D341Med (cell line): ENCODE measurements at regions not wholly inside any gene's neighbourhood (a gene's known extent, or its start where the extent isn't known, plus 50 kb on each side); places are given as distances from the start of the nearest gene placed in this dataset.
A peak's percentile ranks its signal among the peaks of the same experiment; 100 is the strongest.
"Not testable (repeated sequence)": the region's sequence is repeated elsewhere in the genome, so short reads cannot be mapped to it uniquely, and the experiment has no call there.

ENCODE experiments used
- DNase-seq: peaks from one replicate; pipeline ENCODE4 v3.0.0; 2012; ENCODE audit warnings: low spot score

DNA sequence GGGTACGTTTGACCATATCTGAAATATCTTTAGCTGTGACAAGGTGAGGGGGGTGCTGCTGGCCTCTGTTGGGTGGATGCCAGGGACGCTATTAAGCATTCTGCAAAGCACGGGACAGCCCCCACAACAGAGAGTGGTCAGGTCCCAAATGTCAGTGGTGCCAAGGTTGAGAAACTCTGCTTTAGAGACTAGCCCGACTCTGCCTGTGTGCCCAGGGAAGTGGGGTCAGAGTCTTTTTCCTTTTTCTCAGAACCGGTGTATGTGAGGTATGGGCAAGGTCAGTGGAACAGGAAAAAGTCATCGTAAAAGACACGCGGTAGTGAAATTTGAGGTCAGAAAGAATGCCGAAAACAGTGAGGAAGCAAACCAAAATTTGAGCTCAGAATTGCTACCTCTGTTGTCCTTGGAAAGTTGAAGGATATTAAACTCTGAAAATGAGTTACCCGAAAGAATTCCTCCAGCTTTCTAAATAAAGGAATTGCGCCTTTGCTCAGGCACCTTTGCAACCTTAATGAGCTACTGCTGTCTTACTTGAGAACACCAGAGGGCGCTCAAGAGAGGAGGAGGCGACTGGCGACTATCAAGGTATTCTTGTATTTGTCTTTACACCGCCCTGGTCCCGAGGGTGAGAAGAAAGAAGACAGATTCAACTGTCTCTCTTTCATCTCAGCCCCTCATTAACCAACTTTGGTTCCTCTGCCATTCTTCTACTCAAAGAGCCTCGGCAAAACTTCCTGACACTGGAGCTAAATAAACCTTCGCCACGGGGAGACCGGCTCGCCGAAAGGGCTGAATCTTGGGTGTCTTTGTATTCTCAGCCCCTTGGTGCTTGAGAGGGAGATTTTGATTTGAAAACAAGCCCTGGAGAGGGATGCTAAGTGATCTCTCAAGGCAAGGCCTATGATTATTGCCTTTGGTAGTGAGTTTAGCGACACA lies 85.4 kb upstream of the OLIG2 start:
- DNase-seq, result peak; percentile 75

DNA sequence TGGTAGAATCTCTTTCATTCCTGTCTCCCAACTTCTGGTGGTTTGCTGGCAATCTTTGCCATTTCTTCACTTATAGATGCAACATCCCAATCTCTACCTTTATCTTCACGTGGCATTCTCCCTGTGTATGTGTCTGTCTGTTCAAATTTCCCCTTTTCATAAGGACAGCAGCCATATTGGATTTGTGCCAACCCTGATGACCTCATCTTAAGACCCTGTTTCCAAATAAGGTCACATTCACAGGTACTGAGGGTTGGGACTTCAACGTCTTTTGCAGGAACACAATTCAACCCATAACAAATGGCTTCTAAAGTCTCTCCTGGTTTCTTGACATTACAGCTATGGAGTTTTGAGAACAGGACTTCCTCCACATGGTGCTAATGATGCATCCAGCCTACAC lies 84.5 kb upstream of the OLIG2 start:
- no peak for DNase-seq

DNA sequence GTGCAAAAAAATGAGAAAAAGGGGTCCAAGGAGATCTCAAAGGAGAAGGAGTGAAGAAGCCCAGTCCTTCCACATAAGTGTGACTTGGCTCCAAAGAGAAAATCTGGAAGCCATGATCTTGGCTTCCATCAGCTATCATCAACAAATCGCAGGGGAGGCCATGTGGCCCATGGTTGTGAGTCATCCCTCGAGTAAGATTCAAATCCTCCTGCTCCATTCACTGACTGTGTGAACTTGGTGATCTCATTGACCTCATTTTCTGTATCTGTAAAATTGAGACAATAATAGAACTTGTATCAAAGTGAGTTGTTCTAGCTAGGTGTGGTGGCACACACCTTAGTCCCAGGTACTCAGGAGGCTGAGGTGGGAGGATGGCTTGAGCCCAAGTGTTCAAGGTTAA lies 79.1 kb upstream of the OLIG2 start:
- no peak for DNase-seq

DNA sequence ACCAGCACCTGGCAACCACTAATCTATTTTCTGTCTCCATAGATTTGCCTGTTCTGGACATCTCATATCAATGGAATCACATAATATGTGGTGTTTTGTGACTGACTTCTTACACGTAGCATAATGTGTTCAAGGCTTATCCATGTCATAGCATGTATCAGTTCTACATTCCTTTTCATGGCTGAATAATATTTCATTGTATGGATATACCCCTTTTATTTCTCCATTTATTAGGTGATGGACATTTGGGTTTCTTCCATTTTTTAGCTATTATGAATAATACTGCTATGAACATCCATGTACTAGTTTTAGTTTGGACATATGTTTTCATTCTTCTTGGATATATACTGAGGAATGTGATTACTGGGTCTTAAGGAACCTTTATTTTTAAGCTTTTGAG lies 78.0 kb upstream of the OLIG2 start:
- DNase-seq, result no peak

DNA sequence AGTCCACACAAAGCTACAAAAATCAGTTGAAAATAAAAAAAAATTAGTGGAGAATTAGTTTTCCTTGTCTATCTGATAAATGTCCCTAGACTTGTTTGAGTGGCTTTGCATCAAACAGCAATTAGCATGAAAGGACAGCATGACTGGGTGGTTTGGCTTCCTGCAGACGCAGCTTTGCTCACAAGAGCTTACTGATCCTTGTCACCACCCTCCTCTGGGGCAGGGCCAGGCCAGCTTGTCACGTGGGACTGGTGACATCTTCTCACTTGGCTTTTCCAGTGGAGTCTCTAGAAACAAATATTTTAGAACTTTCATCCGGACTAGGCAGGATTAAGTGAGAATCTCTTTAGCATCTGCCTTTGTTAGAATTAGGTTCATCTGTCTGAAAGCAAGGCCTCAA lies 76.0 kb upstream of the OLIG2 start:
- DNase-seq, result no peak

DNA sequence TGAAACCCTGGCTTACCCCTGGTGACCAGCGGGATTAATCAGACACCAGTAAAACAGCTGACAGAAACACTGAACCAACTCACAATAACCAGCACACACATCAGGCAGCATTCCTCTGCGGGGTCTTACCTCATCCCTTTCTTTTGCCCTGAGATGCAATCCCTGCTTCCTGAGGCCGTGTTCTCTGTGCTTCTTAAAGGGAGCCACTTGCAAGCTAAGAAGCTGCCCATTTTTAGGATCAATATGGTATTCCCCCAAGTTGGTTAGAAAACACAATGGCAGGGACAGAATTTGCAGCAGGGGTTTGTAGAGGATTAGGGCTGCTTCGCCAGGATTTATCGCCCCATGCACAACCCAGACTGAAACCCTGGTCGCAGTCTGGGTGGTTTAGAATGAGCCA lies 74.7 kb upstream of the OLIG2 start:
- DNase-seq, result no peak

DNA sequence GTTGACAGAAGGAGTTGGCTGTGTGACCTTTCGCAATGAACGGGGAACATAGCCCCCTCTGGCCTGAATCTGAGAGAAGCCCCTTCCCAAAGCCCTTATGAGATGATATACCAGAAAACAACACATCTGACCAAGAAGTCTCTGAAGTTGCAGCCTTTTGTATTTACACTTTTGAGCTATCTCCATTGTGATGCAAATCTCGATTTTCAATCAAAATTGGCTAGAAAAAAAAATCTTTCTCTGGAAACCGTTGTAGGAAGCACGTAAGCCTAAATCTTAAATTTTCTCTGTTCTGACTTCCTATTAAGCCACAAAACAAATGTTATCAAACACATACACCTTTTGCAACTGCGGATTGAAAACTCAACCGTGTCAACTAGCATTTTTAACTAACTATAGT lies 71.4 kb upstream of the OLIG2 start:
- no peak for DNase-seq

DNA sequence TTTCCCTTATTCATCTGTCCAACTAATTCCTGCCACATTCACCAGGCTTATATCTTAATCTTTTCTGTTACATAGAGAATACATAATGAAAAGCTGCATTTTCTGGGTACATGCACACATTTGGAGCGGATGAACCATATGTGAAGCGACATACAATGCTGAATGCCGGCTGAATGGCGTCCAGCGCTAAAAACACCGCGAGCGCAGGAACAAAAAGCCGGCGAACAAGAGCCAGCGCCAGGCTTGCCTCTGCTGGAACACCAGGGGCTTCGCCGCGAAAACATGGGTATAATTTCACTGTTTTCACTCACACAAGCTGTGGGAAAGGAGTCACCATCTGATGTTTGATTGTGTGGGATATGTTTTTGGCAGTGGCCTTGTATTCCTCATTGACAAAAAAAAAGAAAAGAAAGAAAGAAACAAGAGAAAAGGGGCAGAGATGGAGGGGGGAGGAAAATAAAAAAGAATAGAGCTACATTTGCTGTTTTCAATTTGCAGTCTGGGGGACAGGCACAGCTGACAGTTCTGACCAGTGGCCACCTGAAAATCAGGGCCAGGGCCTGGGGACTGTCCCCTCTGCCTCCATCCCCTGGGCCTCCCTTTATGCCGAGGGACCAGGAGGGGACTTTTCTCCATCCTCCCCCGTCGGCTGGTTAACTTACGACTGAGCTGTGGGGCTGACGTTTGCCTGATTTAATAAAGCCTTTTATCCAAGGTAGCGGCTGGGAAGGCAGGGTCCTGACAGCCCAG lies 70.2 kb upstream of the OLIG2 start:
- no peak for DNase-seq

DNA sequence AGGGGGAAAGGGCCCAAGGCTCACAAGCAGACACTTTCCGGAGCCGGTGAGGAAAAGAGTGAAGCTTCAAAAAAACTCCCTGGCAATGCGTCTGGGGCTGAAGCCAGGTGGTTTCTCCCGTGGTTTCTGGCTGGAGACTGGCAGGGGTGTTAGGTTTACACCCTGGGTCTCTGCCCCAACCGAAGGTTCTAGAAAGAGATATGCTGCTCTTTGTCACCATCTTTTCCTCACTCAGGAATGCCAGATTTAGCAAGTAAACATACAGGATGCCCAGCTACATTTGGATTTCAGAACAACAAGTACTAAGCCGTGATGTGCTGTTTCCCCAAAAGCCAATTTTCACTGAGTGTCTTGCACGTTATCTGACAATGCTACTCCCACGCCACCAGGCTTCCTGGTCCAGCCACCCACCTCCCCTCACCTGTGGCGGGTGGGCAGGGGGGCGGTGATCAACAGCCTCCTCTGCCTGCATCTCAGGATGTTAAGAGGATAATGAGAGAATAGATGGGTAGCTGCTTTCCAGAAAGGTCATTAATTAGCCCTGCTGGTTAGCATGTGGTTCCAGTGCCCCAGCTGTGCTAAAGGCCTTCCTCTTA lies 69.6 kb upstream of the OLIG2 start:
- DNase-seq, result no peak

DNA sequence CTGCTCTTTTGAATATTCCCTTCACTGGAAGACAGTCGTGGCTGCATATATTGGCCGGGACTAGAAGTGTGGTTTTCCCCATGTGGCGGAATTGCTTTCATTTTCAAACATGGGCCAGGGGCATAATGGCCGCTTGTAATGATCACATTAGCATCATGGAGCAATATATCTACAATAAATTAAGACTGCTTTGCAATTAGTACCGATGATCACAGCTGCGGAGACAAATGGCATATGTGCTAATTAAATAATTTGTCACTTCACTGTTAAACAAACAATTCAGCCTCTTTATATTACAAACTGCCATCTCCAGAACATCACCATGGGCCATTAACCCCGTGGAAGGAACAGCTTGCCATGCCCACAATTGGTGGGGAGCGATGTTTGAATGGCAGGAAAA lies 68.2 kb upstream of the OLIG2 start:
- no peak for DNase-seq

DNA sequence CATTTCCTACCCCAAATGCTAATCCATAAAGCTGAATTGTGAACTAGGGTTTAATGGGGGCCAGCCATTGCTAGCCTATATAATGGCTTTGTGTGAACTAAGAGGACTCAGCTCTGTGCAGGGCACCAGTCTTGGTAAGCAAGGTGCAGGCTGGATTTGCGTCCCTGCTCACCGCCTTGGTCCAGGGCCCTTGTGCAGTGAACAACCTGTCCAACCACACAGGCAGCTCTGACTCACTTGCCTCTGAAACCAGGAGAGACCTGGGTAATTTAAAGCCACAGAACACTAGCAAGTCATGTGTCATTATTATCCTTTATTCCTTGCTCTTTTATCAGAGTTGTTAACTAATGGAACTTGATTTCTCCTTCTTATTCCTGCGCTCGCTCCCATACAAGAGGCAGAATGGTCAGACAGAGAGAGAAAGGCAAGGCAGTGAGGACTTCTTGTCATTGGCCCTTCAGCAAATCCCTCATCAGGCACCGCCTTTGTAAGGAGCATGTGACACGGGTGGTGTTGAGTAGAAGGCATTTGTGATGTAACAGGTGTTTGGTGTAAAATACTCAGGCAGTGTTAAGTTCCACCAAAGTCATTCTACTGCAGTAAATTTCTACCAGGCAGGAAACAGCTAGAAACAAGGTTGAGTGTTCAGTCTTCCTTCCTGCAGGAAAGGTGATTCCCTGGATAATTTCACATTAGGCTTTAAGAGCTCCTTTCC lies 67.3 kb upstream of the OLIG2 start:
- DNase-seq, result no peak

DNA sequence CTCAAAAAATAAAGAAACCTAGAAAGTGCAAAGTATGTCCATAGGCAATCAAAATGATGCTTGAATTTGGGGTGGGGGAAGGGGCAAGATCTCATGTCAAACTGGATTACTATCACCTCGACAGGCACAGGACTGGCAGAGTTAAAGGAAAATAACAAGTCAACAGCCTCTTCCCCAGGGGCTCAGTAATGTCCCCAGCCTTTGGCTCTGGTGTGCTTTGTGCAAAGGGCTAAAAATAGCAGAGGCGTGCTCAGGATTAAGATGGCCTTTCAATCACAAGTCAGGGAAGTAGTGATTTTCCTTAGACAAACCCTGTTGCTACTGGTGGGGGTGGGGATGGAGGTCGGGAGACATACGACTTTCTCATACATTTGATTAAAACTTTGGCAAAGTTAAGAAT lies 63.5 kb upstream of the OLIG2 start:
- no peak for DNase-seq

DNA sequence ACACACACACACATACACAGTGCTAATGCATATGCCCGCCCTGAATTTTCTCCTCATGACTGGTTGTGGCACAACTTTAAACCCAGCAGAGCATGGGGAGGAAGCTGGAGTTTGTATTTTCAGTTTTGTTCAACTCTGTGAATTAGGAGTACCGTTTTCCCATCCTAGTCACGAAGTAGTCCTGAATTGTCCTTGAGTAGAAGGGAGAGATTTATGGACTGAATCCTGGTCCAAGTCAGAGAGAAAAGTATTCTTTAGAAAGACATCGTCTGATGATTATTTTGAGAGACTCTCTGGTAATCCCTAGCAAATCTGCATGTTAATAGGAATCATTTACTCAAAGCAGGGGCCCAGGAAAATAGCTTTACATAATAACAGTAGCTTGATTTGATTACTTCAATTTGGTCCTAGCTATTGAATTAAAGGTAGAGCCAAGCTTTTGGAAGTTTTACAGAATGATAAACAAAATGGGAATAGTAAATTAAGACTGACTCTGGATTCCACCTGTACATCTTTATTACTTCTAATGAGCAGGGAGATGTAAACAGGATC lies 60.5 kb upstream of the OLIG2 start:
- DNase-seq, result no peak

DNA sequence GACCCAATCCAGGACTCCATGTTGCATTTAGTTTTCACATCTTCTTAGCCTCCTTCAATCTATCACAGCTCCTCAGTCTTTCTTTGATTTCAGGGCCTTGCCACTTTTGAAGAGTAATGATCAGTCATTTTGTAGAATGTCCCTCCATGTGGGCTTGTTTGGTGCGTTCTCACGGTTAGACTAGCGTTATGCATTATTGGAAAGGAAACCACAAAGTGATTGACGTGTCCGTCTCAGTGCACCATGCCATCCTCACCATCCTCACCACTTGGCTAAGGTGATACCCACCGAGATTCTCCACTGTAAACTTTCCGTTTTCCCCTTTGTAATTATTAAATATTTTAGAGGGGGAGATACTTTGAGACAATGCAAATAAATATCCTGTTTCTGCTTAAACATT lies 59.6 kb upstream of the OLIG2 start:
- no peak for DNase-seq

DNA sequence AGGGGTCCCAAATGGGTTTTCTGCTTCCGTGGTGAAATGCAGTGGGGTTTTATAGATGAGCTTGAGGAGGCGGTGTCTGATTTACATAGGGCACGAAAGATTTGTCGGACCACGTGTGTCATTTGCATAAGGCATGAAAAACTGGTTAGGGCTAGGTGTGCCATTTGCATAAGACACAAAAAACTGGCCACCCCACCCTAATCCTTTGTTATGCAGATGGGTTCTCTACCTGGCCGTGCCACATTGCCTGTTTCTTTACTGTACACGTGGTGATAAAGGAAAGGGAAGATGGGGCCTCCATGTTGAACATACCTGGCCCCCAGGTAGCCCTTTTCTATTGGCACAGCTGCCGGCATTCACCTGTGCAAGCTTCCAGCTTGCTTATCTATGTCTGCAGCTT lies 57.6 kb upstream of the OLIG2 start:
- not testable (repeated sequence) for DNase-seq

DNA sequence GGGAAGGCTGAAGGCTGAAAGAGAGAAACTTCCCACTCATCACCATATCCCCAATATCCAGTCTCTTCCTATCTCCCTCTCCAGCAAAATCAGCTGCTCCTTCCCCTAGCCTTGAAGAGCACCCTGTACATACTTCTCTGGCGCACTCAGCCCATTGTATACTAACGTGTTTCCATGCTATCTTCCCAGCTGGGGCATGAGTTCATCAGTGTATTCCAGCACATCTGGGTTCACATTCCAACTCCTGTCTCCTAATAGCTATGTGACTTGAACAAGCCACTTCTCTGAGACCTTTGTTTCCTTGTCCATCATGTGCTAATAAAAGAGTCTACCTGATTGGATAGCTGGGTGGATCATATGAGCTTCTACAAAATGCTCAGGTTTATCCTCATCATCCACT lies 51.1 kb upstream of the OLIG2 start:
- no peak for DNase-seq

DNA sequence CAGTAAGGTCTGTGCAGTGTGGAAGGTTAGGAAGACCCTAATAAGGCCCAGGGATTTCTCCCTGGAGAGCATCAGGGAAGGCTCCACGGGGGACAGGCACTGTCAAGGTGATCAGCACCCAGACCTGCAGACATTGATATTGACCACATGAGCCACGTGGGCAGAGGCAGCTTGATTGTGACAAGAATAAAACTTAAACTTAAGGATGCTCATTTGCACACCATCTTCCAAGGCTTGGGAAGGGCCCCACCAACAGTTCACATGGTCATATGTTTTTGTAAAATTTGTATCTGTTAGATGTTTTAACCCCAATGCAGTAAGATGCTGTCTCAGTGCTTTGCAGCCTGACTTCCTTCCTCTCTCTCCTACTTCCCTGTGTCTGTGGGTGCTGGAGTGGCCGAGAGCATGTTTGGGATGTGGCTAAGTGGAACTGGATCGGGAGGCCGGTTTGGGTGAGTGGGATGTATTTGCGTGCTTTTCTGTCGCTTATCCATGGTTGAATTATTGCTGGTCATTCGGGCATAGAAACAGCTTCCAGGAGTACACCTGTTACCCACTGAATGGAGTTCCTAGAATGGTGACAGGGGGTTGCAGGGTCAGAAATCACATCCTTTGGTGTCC lies 49.8 kb upstream of the OLIG2 start:
- no peak for DNase-seq
